Stimulated activated CD4-positive, alpha-beta T cell treated with anti-CD3 and anti-CD28 coated beads, Interleukin-1b, Interleukin-23, amount 100 ng/mL, for 24 hours (primary cell): ENCODE measurements at regions not wholly inside any gene's neighbourhood (a gene's known extent, or its start where the extent isn't known, plus 50 kb on each side); places are given as distances from the start of the nearest gene placed in this dataset.

Experiments used
- DNase-seq, 4 experiments: peaks; one replicate each; pipeline ENCODE4 v3.0.0-alpha.2; 2020; ENCODE audit warnings: low read depth in 4 of 4, low spot score in 1 of 4

DNA sequence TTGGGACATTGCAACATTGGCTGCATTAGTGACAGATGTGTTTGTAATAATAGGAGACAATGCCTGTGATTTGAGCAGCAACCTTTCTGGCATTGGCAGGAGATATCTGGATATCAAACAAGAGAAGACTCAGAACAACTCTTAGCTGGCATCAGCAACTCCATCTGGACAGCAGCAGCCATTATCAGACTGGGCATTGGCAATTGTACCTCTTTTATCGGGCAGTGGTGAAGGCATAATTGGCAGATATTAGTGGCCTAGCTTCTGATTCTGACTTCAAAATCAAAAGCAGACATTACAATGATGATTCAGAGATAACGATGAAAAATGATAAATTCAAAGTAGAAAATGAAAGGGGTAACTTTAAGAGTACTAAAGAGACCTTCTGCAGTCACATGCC, 1193.7 kb downstream of the EFNB2 start:
- DNase-seq, result no peak

- no peak for DNase-seq
Measured at GRCh38 chr13:105341256-105341655, 1194.2 kb downstream of the EFNB2 start.

- DNase-seq, result no peak
Measured at GRCh38 chr13:105340061-105340606, 1195.3 kb downstream of the EFNB2 start.

GRCh38 chr13:105338773-105339172, 1196.7 kb downstream of the EFNB2 start:
- DNase-seq, result no peak

DNA sequence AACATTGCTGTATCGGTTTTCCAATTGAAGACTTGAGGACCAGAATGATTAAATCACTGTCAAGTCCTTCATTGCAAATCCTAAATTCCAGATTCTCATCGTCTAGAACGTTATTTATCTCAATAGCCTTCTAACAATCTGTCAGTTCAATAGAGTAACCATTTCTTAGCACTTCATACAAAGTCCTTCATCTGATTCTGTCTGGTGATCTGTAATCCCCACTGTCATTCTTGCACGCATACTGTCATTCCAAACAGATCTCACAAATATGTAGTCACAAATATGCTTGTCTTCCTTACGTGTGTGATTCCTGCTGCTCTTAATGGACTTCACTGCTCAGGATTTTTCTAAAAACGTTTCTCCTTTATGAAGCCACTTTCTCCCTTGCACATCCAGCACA, 1197.5 kb downstream of the EFNB2 start:
- no peak for DNase-seq

DNA sequence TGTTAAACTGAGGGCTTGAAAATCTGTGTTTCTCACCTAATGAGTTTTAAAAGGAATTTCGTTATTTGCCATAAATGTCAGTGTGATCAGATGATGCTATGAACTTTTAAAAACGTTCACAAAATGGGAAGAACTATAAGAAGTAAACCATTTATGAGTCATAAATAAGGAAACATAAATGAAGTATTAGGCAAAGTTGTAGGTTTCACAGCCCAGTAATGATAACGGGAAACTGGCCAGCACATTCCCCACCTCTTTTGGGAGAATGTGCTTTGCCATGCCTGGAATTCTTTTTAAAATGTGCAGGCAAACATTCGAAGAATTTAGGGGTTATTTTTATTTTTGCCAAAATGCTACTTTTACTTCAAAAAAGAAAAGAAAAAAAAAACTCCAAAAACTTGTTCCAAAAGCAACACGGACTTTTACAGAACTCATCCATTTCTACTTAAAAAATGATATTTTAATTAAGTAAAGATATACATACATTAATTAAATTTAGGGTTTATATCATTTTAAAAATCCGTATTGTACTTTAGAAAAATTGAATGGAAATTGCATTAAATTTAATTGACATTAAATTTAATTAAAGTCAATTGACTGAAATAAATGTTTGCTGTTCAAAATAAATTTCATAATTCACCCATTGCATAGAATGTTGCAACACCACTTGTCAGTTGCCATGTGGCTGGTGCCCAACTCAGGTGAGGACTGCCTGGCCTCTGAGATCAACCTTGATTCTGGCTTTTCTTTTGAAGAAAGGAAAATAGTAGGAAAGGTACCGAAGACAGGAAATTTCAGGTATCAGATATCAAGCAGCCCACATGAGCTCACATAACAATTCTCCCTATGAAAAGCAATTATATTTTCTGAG, 1198.5 kb downstream of the EFNB2 start:
- no peak for DNase-seq

DNA sequence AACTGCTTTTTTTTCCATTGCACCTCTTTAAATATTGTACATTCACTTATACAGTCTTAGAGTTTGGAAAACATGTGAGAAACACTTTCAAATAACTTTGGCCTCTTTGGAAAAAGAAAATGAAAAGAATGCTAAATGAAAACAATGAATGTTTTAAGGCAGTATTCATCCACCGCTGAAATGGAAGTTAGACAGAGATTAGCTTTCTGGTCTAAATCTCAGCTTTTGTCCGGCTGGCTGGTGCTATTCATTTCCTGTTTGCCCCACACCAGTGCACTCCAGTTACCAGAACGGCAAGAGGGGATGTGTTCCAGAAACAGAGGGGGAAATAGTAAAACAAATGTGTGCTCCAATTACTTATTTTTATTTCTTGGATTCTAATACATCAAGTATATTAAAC, 1201.3 kb downstream of the EFNB2 start:
- DNase-seq, result no peak

GRCh38 chr13:105333416-105333815, 1202.0 kb downstream of the EFNB2 start:
- no peak for DNase-seq

DNA sequence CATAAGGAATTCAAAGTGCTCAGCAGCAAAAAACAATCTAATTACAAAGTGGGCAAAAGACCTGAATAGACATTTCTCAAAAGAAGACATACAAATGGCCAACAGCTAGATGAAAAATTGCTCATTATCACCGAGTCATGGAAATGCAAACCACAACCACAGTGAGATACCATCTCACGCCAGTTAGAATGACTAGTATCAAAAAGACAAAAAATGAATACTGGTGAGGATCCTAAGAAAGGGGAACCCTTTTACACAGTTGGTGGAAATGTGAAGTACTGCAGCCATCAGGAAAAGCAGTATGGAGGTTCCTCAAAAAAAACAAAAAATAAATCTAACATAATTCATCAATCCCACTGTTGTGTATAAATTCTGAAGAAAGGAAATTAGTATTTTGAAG, 1206.1 kb downstream of the EFNB2 start:
- no peak for DNase-seq

- no peak for DNase-seq
Measured at GRCh38 chr13:105328212-105328611, 1207.2 kb downstream of the EFNB2 start.

- no peak for DNase-seq
Measured at GRCh38 chr13:105327581-105328126, 1207.8 kb downstream of the EFNB2 start.

- no peak for DNase-seq
Measured at GRCh38 chr13:105319875-105320274, 1215.6 kb downstream of the EFNB2 start.

DNA sequence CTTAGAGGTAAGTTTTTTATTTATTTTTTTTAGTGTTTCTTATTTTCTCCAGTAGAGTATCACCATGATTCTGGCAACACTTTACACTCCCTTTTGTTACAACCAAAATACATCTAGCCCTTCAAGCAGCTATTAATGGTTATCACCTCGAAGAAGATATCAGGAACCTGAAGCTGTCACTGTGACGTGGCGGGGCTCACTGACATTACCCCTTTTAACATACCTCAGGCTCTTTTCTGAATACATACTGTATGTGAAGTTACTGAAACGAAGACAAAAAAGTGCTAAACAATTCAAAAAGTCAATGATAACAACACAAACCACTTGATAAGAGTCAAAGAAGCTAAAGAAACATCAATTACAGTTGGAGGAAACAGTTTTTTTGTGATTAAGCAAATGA, 1218.7 kb downstream of the EFNB2 start:
- no peak for DNase-seq

DNA sequence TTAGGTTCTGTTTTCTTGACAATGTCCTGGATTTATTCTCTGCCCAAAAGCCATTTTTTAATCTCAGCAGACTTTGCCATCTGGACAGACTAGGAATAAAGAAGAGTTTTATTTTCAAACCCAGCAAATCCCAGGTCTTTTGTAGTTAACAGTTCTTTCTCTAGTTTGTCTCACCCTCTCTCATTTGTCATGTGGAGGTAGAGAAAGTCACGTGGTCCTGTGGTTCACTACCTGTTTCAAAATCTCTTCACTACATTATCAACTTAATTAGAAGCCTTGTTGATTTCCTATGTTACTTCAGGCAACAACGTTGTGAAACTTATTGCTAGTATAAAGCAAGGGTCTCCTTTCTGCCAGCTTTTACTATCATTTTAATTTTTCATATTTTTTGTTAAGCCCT, 1222.6 kb downstream of the EFNB2 start:
- no peak for DNase-seq

DNA sequence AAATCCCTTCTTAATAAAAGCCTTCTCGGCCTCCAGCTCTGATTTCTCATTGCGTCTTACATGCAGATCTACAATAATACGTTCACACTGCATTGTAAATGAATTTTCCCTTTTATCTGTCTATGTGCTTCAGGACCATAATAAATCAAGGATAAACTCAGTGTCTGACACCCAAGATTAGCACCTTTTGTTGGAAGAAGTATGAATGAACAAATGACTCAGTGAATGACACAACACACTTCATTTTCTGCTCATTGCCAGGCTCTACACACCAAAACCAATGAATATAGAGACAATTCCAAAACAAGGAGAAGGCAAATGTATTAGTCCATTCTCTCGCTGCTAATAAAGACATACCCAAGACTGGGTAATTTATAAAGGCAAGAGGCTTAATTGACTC, 1224.4 kb downstream of the EFNB2 start:
- DNase-seq, result no peak

DNA sequence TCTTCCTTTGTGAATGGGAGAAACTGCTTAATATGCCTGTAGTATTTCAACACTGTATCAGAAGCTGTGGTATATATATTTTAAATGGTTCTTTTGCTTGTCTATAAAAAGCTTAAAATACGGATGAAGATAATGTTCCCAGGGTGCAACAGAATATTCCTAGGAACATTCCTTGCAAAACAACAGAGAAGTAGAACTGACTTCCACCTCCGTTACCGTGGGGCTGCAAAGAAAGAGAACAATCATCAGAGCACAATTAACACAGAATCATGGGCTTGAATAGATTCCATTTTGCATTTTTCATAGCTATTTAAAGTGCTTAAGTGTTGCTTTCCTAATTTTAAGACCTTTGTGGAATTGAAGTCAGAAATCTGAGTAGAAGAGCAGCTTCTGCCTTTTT, 1227.7 kb downstream of the EFNB2 start:
- no peak for DNase-seq

DNA sequence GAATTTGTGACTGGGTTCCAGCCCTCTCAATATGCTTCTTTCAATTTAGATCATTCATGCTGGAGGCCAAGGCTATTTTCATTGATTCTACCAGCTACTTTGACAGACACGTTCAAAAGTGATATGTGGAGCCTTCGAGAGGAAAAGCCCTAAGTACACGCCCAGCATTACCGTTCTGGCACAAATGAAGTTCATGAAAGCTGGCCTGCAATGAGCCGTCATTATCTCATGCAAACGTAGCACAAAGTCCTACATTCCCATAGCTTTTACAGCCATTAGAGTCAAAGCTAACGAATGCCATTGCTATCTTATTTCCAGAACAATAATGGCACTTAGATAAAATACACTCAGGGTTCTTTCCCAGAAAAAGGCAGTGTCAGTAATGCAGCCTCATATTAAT, 1237.6 kb downstream of the EFNB2 start:
- DNase-seq, result no peak

DNA sequence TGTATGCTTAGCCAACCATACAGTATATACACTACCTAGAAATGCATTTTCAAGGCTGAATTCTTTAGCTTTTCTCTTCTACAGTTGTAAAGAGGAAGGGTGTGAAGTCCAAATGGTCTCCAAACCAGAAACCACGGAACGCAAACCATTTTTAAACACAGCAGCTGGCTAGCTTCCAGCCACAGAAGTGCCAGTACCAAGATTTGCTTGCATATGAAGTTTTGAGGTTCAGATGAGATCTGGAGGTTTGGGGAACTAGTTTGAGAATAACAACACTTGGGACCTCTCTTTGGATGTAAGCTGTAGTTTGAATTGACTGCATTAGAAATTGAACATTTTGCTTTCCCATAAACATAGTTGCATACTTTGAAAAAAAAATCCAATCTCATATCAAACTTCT, 1243.5 kb downstream of the EFNB2 start:
- DNase-seq, result no peak

- no peak for DNase-seq
Measured at GRCh38 chr13:105290596-105290995, 1244.9 kb downstream of the EFNB2 start.

GRCh38 chr13:105285526-105285925, 1249.9 kb downstream of the EFNB2 start:
- DNase-seq, result no peak

DNA sequence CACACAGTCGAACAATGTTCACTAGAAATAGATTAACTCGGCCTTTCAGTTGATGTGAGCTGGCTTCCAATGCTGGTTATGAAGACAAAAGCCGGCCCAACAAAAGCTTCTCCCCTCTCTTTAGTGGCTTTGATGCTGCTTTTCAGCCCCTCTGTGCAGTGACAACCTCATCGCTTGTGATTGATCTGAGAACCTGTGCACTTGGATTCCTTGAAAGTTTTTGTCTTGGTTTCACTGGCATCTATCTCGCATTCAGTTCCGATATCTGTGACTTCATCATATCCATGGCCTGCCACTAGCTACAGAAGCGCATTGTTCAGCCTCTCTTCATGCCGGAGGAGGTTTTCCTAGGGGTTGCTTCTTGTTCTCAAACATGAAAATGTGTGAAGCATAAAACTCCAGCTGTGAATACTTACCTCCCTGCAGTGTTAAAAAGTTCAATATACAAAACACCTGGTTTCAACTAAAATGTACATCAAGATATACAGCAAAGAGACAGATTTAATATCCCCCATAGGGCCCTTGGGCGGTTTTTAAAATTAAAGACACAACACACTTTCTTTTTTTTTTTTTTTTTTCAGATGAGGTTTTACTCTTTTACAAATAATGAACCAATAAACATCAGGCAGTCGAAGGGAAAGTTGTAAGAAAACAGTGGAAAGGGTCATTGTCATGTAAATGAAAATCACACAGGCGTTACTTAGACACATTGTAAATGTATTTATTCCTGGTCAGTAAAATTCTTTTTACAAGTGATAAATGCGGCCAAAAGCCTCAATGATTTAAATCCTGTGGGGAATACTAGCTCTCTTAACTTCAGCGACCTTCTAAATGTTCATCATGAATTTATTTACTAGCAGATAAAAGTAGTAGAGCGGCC, 1252.8 kb downstream of the EFNB2 start:
- no peak for DNase-seq

GRCh38 chr13:105278943-105279381, 1256.5 kb downstream of the EFNB2 start:
- DNase-seq, result no peak
